ENCODE measurements at regions not wholly inside any gene's neighbourhood (a gene's known extent, or its start where the extent isn't known, plus 50 kb on each side); places are given as distances from the start of the nearest gene placed in this dataset.
"Not testable (repeated sequence)": the region's sequence is repeated elsewhere in the genome, so short reads cannot be mapped to it uniquely, and the experiment has no call there.

DNA sequence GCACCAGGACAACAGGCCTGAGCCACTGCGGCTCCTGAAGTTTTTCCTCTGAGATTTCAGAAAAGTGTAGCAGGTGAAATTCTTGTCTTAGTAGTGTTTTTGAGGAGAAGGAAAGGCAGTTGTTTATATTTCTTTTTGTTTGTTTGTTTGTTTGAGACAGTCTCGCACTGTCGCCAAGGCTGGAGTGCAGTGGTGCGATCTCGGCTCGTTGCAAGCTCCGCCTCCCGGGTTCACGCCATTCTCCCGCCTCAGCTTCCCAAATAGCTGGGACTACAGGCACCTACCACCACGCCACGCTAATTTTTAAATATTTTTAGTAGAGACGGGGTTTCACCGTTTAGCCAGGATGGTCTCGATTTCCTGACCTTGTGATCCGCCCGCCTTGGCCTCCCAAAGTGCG is 454.2 kb downstream of the AASDHPPT start:
- TF ChIP-seq, protein P1, sequence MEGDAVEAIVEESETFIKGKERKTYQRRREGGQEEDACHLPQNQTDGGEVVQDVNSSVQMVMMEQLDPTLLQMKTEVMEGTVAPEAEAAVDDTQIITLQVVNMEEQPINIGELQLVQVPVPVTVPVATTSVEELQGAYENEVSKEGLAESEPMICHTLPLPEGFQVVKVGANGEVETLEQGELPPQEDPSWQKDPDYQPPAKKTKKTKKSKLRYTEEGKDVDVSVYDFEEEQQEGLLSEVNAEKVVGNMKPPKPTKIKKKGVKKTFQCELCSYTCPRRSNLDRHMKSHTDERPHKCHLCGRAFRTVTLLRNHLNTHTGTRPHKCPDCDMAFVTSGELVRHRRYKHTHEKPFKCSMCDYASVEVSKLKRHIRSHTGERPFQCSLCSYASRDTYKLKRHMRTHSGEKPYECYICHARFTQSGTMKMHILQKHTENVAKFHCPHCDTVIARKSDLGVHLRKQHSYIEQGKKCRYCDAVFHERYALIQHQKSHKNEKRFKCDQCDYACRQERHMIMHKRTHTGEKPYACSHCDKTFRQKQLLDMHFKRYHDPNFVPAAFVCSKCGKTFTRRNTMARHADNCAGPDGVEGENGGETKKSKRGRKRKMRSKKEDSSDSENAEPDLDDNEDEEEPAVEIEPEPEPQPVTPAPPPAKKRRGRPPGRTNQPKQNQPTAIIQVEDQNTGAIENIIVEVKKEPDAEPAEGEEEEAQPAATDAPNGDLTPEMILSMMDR (conservative IDR thresholded peaks at IDR 0.05 in 1 of 2, IDR thresholded peaks at IDR 0.05 in 1 of 2; ENCODE audit: low read depth in 1 of 2, low read length in 2 of 2) = not testable (repeated sequence)
- not testable (repeated sequence) for TF ChIP-seq EZH2 (IDR thresholded peaks at IDR 0.05; ENCODE audit: low read length, missing control alignments)
